Panc1 (cell line): ENCODE measurements at regions not wholly inside any gene's neighbourhood (a gene's known extent, or its start where the extent isn't known, plus 50 kb on each side); places are given as distances from the start of the nearest gene placed in this dataset.

ENCODE experiments used
- ATAC-seq: fragments of 200-7000 bp; cut with Tn5 transposase; 2 replicates; pipeline ENCODE4 v1.9.1; 2020; ENCODE audit warnings: mild to moderate bottlenecking, moderate library complexity
- BruUV-seq: library from RNA; stranded (reverse); fragments of 400-500 nt; replicated peaks from 2 replicates; lab custom pipeline; 2021; lab: Mats Ljungman, UMichigan
- CTCF ChIA-PET: fragments of 300-600 bp; sonication (Branson Sonifier 250); formaldehyde crosslinking; loops from one replicate; lab custom pipeline; 2022; ENCODE audit warnings: antibody characterized with exemption; lab: Charles Lee
- POLR2A ChIA-PET: fragments of 300-600 bp; sonication (Branson Sonifier 250); formaldehyde crosslinking; loops from one replicate; lab custom pipeline; 2022; ENCODE audit warnings: antibody characterized with exemption; lab: Charles Lee
- DNase-seq: peaks from one replicate; pipeline ENCODE4 v3.0.0-alpha.2; 2010; ENCODE audit warnings: low read depth, low spot score
- H3K27ac ChIP-seq: 2 replicates; pipeline ENCODE4 v1.5.1; 2011; ENCODE audit warnings: mild to moderate bottlenecking, low read length, inconsistent platforms
- H3K27me3 ChIP-seq: fragments of 200-500 bp; sonication (Bioruptor generic); 2 replicates; pipeline ENCODE4 v1.6.0; 2014; ENCODE audit warnings: low read length, inconsistent platforms; ENCODE audit not compliant: control insufficient read depth, insufficient read depth
- H3K36me3 ChIP-seq: fragments of 200-500 bp; sonication (Bioruptor generic); 2 replicates; pipeline ENCODE4 v1.5.1; 2014; ENCODE audit warnings: inconsistent platforms, mild to moderate bottlenecking, low read length, moderate library complexity; ENCODE audit not compliant: control insufficient read depth, insufficient read depth
- H3K4me1 ChIP-seq: 2 replicates; pipeline ENCODE4 v1.5.1; 2011; ENCODE audit warnings: inconsistent platforms, mild to moderate bottlenecking, low read length, moderate library complexity; ENCODE audit not compliant: control insufficient read depth, insufficient read depth
- H3K4me3 ChIP-seq, 2 experiments: 2 replicates each; pipeline ENCODE4 v1.5.1; 2011 to 2012; ENCODE audit warnings: low read depth in 2 of 2, low read length in 2 of 2, mild to moderate bottlenecking in 2 of 2, inconsistent platforms in 1 of 2, moderate library complexity in 1 of 2
- H3K9me3 ChIP-seq: fragments of 200-500 bp; sonication (Bioruptor generic); 2 replicates; pipeline ENCODE4 v1.5.1; 2014; ENCODE audit warnings: low read depth, mild to moderate bottlenecking, inconsistent platforms, low read length, moderate library complexity; ENCODE audit not compliant: control insufficient read depth, insufficient read depth
- CTCF ChIP-seq: fragments of 450-650 bp; IDR thresholded peaks from 2 replicates; pipeline ENCODE4 v1.5.1; 2017; ENCODE audit warnings: mild to moderate bottlenecking
- POLR2AphosphoS5 ChIP-seq: IDR thresholded peaks from 2 replicates; pipeline ENCODE4 v1.6.1; 2012; ENCODE audit warnings: mild to moderate bottlenecking, low read depth, low read length, moderate library complexity
- REST ChIP-seq, 2 experiments: IDR thresholded peaks; 2 replicates each; pipeline ENCODE4 v1.6.1; 2011 to 2012; ENCODE audit warnings: low read depth in 2 of 2, control low read depth in 1 of 2, low read length in 1 of 2, mild to moderate bottlenecking in 1 of 2, moderate library complexity in 1 of 2; ENCODE audit not compliant: insufficient read depth in 1 of 2
- SIN3A ChIP-seq: IDR thresholded peaks from 2 replicates; pipeline ENCODE4 v1.6.1; 2012; ENCODE audit warnings: low read depth, mild to moderate bottlenecking, low read length, moderate library complexity, borderline replicate concordance; ENCODE audit not compliant: insufficient read depth
- TCF7L2 ChIP-seq: IDR thresholded peaks from 2 replicates; pipeline ENCODE4 v1.6.1; 2011; ENCODE audit warnings: mild to moderate bottlenecking, low read depth, low read length, inconsistent platforms
- in situ Hi-C: cut with HindIII; loops from 2 replicates; pipeline ENCODE4 v1.10.0; 2016; ENCODE audit warnings: low sequenced_read_pairs, low pct_unique_long_range_greater_than_20kb
- intact Hi-C: fragments of 100-400 bp; cut with micrococcal nuclease; formaldehyde crosslinking; loops from one replicate; pipeline ENCODE4 v1.10.0; 2022; ENCODE audit not compliant: unreplicated experiment

- no TSS peak for BruUV-seq
- CTCF ChIA-PET: interaction anchor here (0.7 kb wide), 1 partner anchor 138 kb away, joined by 3 read pairs; the partner anchor contains the start of gene PPM1J
- Histone ChIP-seq H3K27ac (no peak overlapping the region), H3K4me3 (no peak overlapping the region), H3K27me3 (no peaks in the 10 kb centered on the region), H3K4me1 (no peaks in the 10 kb centered on the region), H3K36me3 (no peaks in the 10 kb centered on the region), H3K9me3 (no peaks in the 10 kb centered on the region)
- no peak for ATAC-seq
- TF ChIP-seq CTCF: no peak
- TF ChIP-seq REST (IDR thresholded peaks at IDR 0.05; ENCODE audit: insufficient read depth in 1 of 2, low read depth in 2 of 2, low read length in 1 of 2): no peak
- no peak for TF ChIP-seq TCF7L2
- no peak for TF ChIP-seq POLR2AphosphoS5
- TF ChIP-seq SIN3A: no peak
- no peak for DNase-seq
- POLR2A ChIA-PET: no interaction called here
- intact Hi-C loops (no loop called here), in situ Hi-C loops (no loop called here)
Observed at GRCh38 chr1:112852934-112853333, 103.1 kb downstream of the SLC16A1 start.

- ChIA-PET POLR2A (no interaction called here), CTCF (interaction anchor here (0.7 kb wide), 1 partner anchor 137 kb away, joined by 3 read pairs; the partner anchor contains the start of gene PPM1J)
- BruUV-seq: no TSS peak
- intact Hi-C loops (no loop called here), in situ Hi-C loops (no loop called here)
- DNase-seq: no peak
- Histone ChIP-seq H3K36me3 (no peaks in the 10 kb centered on the region), H3K4me3 (no peak overlapping the region), H3K27ac (no peak overlapping the region), H3K4me1 (no peaks in the 10 kb centered on the region), H3K27me3 (no peaks in the 10 kb centered on the region), H3K9me3 (no peaks in the 10 kb centered on the region)
- TF ChIP-seq SIN3A (no peak), TCF7L2 (no peak), CTCF (no peak), REST (IDR thresholded peaks at IDR 0.05; ENCODE audit: insufficient read depth in 1 of 2, low read depth in 2 of 2, low read length in 1 of 2) (no peak)
- no peak for ATAC-seq
Observed at GRCh38 chr1:112852276-112852675, 103.7 kb downstream of the SLC16A1 start.
